HepG2 (cell line): ENCODE measurements at regions not wholly inside any gene's neighbourhood (a gene's known extent, or its start where the extent isn't known, plus 50 kb on each side); places are given as distances from the start of the nearest gene placed in this dataset.

Experiments
- AHDC1 ChIP-seq: sonication (generic); formaldehyde crosslinking; IDR thresholded peaks from 2 replicates; pipeline ENCODE4 v1.5.1; 2020; ENCODE audit warnings: mild to moderate bottlenecking, missing genetic modification reagents, borderline replicate concordance
- ARID3A ChIP-seq: IDR thresholded peaks from 2 replicates; pipeline ENCODE4 v1.6.1; 2012; ENCODE audit warnings: low read depth, low read length, improper control_type of control experiment
- BATF2 ChIP-seq: sonication (generic); formaldehyde crosslinking; IDR thresholded peaks from 2 replicates; pipeline ENCODE4 v1.8.0; 2022; ENCODE audit warnings: mild to moderate bottlenecking, missing genetic modification reagents, moderate library complexity
- EED ChIP-seq: sonication (generic); formaldehyde crosslinking; IDR thresholded peaks from 2 replicates; pipeline ENCODE4 v1.5.0; 2020; ENCODE audit warnings: mild to moderate bottlenecking, missing genetic modification reagents
- MNT ChIP-seq: fragments of 450-650 bp; IDR thresholded peaks from 2 replicates; pipeline ENCODE4 v1.6.1; 2016
- NAIF1 ChIP-seq: sonication (generic); formaldehyde crosslinking; IDR thresholded peaks from 2 replicates; pipeline ENCODE4 v1.5.0; 2020; ENCODE audit warnings: mild to moderate bottlenecking, missing genetic modification reagents, borderline replicate concordance
- PHF5A ChIP-seq: IDR thresholded peaks from one replicate; pipeline ENCODE4 v1.6.1; 2018; ENCODE audit warnings: low read depth, missing genetic modification reagents; ENCODE audit not compliant: unreplicated experiment
- SOX13 ChIP-seq, 3 experiments: fragments of 450-650 bp in 1 of 3; sonication (generic) in 1 of 3; formaldehyde crosslinking in 1 of 3; IDR thresholded peaks in 2 of 3; conservative IDR thresholded peaks in 1 of 3; 2 replicates each; pipeline versions ENCODE4 v1.5.0 to v1.6.1; 2016 to 2020; ENCODE audit warnings: antibody characterized with exemption in 1 of 3, mild to moderate bottlenecking in 1 of 3, missing compliant biosample characterization in 1 of 3, missing genetic modification reagents in 1 of 3, moderate library complexity in 1 of 3
- ZNF281 ChIP-seq: sonication (generic); formaldehyde crosslinking; IDR thresholded peaks from 2 replicates; pipeline ENCODE4 v1.4.0; 2020; ENCODE audit warnings: missing genetic modification reagents, borderline replicate concordance
- ZNF331 ChIP-seq: sonication (generic); formaldehyde crosslinking; IDR thresholded peaks from 2 replicates; pipeline ENCODE4 v1.4.0; 2020; ENCODE audit warnings: missing genetic modification reagents
- ZNF460 ChIP-seq: sonication (generic); formaldehyde crosslinking; IDR thresholded peaks from 2 replicates; pipeline ENCODE4 v1.5.1; 2020; ENCODE audit warnings: missing genetic modification reagents, mild to moderate bottlenecking, borderline replicate concordance
- ZNF615 ChIP-seq: sonication (generic); formaldehyde crosslinking; IDR thresholded peaks from 2 replicates; pipeline ENCODE4 v1.5.0; 2020; ENCODE audit warnings: mild to moderate bottlenecking, missing genetic modification reagents, borderline replicate concordance
- ZNF709 ChIP-seq: sonication (generic); formaldehyde crosslinking; IDR thresholded peaks from 2 replicates; pipeline ENCODE4 v1.5.0; 2020; ENCODE audit warnings: mild to moderate bottlenecking, missing genetic modification reagents

- TF ChIP-seq AHDC1 (peak; percentile 100), MNT (no peak), ZNF281 (CRISPR knock-in tag) (peak; percentile 100), ZNF615 (peak; percentile 98; the same call in 1 of the 2 replicates), EED (CRISPR knock-in tag) (no peak), PHF5A (CRISPR knock-in tag) (peak; percentile 92), SOX13 (IDR thresholded peaks at IDR 0.05) (peak; percentile 83), SOX13 (CRISPR knock-in tag; conservative IDR thresholded peaks at IDR 0.05 in 1 of 2, IDR thresholded peaks at IDR 0.05 in 1 of 2) (peak in 1 of 2 experiments; percentile 86; a peak in 2 of 4 replicates), NAIF1 (CRISPR knock-in tag) (no peak), ARID3A (0 out of 2 replicates have a peak, but pooled peaks have one; percentile 54), ZNF460 (CRISPR knock-in tag) (peak; percentile 61; the same call in 1 of the 2 replicates), ZNF331 (CRISPR knock-in tag) (peak; percentile 98), BATF2 (CRISPR knock-in tag) (no peak), ZNF709 (0 out of 2 replicates have a peak, but pooled peaks have one; percentile 44)
Measured at GRCh38 chr14:29028973-29029582, 262.5 kb downstream of the FOXG1 start (continued).
